Ectodermal cell (in vitro differentiated cells): ENCODE measurements at regions not wholly inside any gene's neighbourhood (a gene's known extent, or its start where the extent isn't known, plus 50 kb on each side); places are given as distances from the start of the nearest gene placed in this dataset.

Experiments
- H3K27ac ChIP-seq: 2 replicates; pipeline ENCODE4 v1.7.0; 2013; ENCODE audit warnings: mild to moderate bottlenecking, low read depth, low read length; ENCODE audit not compliant: insufficient read depth, poor library complexity, severe bottlenecking
- H3K27me3 ChIP-seq: 2 replicates; pipeline ENCODE4 v1.7.0; 2013; ENCODE audit warnings: mild to moderate bottlenecking, low read length; ENCODE audit not compliant: insufficient read depth, control insufficient read depth, poor library complexity, severe bottlenecking
- H3K36me3 ChIP-seq: one replicate; pipeline ENCODE4 v1.7.0; 2013; ENCODE audit warnings: low read length; ENCODE audit not compliant: control insufficient read depth, insufficient read depth
- H3K4me1 ChIP-seq: one replicate; pipeline ENCODE4 v1.7.0; 2013; ENCODE audit warnings: low read length; ENCODE audit not compliant: control insufficient read depth, insufficient read depth
- H3K4me3 ChIP-seq: 2 replicates; pipeline ENCODE4 v1.7.0; 2013; ENCODE audit warnings: low read depth, low read length, control low read depth; ENCODE audit not compliant: insufficient read depth
- H3K9me3 ChIP-seq: 2 replicates; pipeline ENCODE4 v1.7.0; 2013; ENCODE audit warnings: mild to moderate bottlenecking, low read length, moderate library complexity; ENCODE audit not compliant: control insufficient read depth
- WGBS, 2 experiments: methylation state at CpG; one replicate each; pipeline ENCODE4 v1.1.7; 2013; ENCODE audit warnings: missing lambda C conversion rate in 2 of 2; 5-methylcytosine and 5-hydroxymethylcytosine counted together

DNA sequence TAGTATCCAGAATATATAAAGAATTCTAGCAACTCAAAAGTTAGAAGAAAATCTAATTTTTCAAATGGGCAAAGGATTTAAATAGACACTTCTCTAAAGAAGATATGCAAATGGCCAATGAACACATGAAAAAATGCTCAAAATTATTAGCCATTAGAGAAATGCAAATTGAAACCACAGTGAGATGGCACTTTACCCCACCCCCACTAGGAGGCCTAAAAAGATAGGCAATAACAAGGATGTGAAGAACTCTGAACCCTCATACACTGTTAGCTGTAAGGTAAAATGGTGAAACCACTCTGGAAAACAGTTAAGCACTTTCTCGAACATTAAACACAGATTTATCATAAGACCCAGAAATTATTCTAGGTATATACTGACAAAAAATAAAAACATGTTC lies 71.4 kb upstream of the IRX6 start:
- Histone ChIP-seq H3K36me3 (no peaks in the 10 kb centered on the region), H3K27me3 (no peaks in the 10 kb centered on the region), H3K9me3 (no peaks in the 10 kb centered on the region), H3K27ac (no peak overlapping the region), H3K4me1 (no peaks in the 10 kb centered on the region), H3K4me3 (no peak overlapping the region)
- WGBS, 2 experiments, result 91% methylated on average over 1 of the region's 1 CpG; no CpG with 5 or more reads in 1 of the 2 experiments

DNA sequence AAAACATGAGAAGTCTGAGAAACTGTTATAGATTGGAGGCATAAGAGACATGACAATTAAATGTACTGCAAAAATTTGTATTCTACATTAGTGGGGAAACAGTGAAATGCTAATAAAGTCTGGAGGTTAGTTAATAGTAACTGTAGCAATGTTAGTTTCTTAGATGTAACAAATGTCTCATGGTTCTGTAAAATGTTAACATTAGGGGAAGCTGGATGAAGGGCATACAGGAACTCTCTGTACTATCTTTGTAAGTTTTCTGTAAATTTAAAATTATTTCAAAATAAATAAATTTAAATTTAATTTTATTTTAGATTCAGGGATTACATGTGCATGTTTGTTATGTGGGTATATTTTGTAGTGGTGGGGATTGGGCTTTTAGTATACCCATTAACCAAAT lies 70.0 kb upstream of the IRX6 start:
- Histone ChIP-seq H3K27me3 (no peaks in the 10 kb centered on the region), H3K4me3 (no peak overlapping the region), H3K27ac (no peak overlapping the region), H3K36me3 (no peaks in the 10 kb centered on the region), H3K9me3 (no peaks in the 10 kb centered on the region), H3K4me1 (no peaks in the 10 kb centered on the region)

DNA sequence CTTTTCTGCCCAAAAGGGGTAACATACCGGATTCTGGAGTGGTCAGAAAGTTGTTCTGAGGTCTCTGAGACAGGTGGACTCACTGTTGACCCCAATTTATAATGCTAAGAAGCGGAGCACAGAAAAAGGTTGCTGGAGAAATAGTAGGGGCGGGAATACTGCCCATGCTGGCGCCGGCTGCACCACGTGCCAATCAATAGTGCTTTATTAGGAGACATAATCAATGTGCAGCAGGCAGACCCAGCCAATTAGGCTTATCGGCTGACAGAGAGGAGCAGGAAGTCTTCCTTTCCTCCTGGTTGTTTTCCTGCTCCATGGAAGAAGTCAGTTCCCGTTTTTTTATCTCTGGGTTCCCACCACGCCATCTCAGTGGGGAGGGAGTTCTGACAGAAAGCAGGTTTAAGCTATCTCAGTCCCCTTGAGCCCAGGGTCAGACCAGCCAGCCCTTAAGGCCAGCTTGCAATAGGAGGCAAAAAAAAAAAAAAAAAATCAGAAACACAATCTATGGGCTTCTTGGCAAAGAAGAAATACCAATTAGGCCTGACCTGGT lies 68.2 kb upstream of the IRX6 start:
- Histone ChIP-seq H3K4me1 (no peaks in the 10 kb centered on the region), H3K4me3 (no peak overlapping the region), H3K36me3 (no peaks in the 10 kb centered on the region), H3K27ac (no peak overlapping the region), H3K27me3 (no peaks in the 10 kb centered on the region), H3K9me3 (no peaks in the 10 kb centered on the region)
- 84 to 92% methylated on average over 9 of the region's 9 CpGs for WGBS, 2 experiments

DNA sequence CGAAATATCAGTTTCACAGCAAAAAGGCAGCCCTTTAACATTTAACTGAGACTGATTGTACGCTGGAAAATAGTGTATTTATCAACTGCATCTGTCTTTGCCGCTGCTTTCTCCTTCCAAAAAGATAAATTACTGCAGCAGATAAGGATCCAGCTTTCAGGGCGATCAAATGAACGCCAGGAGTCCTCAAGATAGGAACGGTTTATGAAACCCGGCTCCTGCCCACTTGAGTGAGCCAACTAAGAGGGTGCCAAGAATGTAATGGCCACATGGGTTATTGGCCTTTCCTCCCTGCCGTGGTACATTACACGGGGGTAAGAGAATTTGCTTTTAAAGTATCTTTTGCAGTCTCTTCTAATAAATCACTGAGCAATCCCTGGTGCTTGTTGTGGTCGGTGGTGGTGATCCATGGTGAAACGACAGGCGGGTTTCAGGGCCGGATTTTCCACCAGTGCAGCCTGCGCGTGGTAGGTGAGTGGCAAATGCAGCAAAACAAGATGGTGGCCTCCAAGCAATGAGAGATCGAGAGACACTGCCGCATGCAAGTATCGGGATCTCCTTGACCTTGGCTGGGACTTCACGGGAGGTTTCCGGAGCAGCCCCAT lies 67.5 kb upstream of the IRX6 start:
- WGBS, 2 experiments, result 93% methylated on average over 20 of the region's 20 CpGs
- no peak overlapping the region for H3K27ac ChIP-seq

DNA sequence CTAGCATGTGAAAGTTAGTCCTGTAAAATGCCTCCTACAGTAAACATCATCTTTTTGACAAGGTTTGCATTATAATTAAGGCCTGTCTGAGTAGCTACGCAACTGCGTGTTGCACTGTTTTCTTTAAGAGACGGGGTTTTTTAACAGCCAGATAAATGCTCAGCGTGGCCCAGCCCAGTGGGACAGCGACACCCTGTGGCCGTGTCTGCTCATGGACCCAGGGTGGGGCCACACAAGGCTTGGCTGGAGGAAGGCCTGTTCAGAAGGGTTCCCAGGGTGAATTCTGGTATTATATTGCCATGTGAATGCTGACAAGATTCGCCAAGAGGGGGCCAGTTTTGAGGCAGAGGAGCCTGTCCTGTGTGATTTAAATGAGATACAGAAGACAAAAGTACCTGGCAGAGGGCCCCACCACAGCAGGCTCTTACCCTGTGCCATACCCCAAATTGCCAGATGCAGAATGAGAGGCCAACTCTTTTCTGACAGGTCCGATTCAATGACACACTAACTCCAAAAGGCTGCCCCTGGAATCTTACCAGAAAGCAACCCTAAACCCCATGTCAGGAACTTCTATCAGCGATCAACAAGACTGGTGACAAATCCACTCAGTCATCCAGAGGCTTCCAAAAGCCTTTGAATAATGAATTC lies 65.9 kb upstream of the IRX6 start:
- Histone ChIP-seq H3K4me1 (no peaks in the 10 kb centered on the region), H3K36me3 (no peaks in the 10 kb centered on the region), H3K27me3 (no peaks in the 10 kb centered on the region), H3K4me3 (no peak overlapping the region), H3K9me3 (no peaks in the 10 kb centered on the region), H3K27ac (no peak overlapping the region)
- WGBS, 2 experiments, result 46 to 47% methylated on average over 9 of the region's 9 CpGs

More for the DNA sequence above, 67.5 kb upstream of the IRX6 start:
- Histone ChIP-seq H3K4me3 (no peak overlapping the region), H3K9me3 (no peaks in the 10 kb centered on the region), H3K36me3 (no peaks in the 10 kb centered on the region), H3K4me1 (no peaks in the 10 kb centered on the region), H3K27me3 (no peaks in the 10 kb centered on the region)

DNA sequence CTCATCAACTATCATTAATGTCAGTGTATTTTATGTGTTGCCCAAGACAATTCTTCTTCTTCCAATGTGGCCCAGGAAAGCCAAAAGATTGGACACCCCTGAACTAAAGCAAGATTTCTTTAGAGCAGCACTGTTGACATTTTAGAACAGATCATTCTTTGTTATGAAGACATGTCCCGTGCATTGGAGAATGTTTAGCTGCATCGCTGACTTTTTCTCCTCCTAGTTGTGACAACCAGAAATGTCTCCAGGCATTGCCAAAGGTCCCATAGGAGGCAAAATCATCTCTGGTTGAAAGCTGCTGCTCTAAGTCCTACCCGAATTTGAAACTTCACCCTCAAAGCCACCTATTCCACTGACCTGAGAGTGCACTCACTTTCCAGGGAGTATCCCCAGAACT lies 62.7 kb upstream of the IRX6 start:
- Histone ChIP-seq H3K36me3 (no peaks in the 10 kb centered on the region), H3K4me1 (no peaks in the 10 kb centered on the region), H3K27me3 (no peaks in the 10 kb centered on the region), H3K9me3 (no peaks in the 10 kb centered on the region), H3K4me3 (no peak overlapping the region), H3K27ac (no peak overlapping the region)
- 87% methylated on average over 3 of the region's 3 CpGs for WGBS, 2 experiments

DNA sequence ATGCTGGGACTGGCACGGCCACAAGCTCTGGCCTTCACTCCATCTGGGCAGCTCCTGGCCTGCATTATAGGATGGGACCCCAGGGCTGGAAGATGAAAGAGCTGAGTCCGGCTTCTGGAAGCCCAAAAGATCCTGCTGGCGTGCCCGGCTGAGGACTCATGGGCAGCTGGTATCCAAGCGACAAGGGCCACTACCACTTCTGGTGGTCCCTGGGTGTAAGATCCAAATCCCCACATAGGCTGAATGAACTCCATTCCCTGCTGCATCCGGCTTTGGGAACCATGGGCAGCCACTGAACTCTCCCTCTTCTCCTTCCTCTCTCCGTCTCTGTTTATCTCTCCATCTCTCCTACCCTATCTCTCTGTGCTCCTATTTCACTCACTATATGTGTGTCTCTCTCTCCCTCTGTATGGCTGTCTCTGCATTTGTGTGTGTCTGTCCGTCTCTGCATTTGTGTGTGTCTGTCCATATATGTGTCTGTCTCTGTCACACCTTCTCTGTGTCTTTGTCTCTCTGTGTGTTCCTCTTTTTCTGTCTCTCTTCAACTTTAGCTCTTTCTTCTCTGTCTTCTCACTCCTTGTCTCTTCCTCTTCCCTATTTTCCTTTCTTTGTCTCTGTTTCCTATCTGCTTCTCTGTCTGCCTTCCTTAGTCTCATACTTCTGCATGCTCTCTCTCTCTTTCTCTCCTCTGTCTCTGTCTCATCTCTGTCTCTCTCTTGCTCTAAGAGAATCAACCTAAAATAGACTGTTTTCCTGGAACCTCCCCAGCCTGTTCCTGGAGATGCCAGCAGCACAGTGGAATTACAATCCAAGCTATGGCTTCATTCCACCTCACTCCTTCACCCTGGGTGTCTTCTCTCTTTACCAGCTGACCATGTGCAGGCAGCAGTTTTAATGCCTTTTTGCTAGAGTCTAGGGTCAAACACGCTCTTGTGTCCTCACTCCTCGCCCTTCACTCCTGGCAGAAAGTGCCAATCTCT lies 60.4 kb upstream of the IRX6 start:
- Histone ChIP-seq H3K27me3 (no peaks in the 10 kb centered on the region), H3K27ac (no peak overlapping the region), H3K4me1 (no peaks in the 10 kb centered on the region), H3K36me3 (no peaks in the 10 kb centered on the region), H3K4me3 (no peak overlapping the region), H3K9me3 (no peaks in the 10 kb centered on the region)
- WGBS, 2 experiments, result 85% methylated on average over 10 of the region's 10 CpGs

DNA sequence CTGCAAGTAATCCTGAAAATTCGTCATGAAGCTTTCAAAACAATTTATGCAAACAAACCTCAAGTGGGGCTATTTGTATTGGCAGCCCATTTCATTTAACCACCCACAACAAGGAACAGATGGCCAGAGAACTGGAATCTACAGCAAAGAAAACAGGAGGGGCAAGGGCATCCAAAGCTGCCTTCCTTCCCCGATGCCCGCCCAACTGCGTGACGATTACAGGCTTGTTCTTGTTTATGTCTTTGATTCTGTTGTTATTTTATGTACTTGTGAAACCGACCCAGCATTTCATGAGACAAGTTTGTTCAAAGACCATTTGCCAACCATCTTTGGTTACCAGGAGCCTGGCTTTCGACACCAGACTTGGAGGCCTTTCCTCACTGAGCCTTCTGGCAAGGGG lies 59.1 kb upstream of the IRX6 start:
- no peaks in the 10 kb centered on the region for H3K4me1 ChIP-seq
- WGBS, 2 experiments, result 91 to 94% methylated on average over 7 of the region's 7 CpGs
- H3K27ac ChIP-seq, result no peak overlapping the region
- no peak overlapping the region for H3K4me3 ChIP-seq
- no peaks in the 10 kb centered on the region for H3K36me3 ChIP-seq
- no peaks in the 10 kb centered on the region for H3K9me3 ChIP-seq
- no peaks in the 10 kb centered on the region for H3K27me3 ChIP-seq

DNA sequence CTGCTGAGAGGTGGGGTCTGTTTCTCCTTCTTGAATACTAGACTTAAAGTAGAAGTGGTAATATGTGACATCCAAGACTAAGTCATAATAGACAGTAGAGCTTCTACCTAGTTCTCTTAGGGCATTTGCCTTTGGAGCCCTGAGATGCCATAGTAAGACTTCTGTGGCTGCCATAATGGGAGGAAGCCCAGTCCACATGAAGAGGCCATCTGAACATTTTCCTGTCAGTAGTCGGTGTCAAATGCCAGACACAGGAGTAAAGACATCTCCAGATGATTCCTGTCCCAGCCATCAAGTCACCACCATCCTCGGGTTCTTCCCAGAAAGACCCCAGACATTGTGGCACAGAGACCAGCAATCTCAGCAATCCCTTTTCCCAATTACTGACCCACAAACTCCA lies 58.1 kb upstream of the IRX6 start:
- Histone ChIP-seq H3K27ac (no peak overlapping the region), H3K36me3 (no peaks in the 10 kb centered on the region), H3K4me3 (no peak overlapping the region), H3K4me1 (no peaks in the 10 kb centered on the region), H3K27me3 (no peaks in the 10 kb centered on the region), H3K9me3 (no peaks in the 10 kb centered on the region)
- 93 to 97% methylated on average over 2 of the region's 2 CpGs for WGBS, 2 experiments

DNA sequence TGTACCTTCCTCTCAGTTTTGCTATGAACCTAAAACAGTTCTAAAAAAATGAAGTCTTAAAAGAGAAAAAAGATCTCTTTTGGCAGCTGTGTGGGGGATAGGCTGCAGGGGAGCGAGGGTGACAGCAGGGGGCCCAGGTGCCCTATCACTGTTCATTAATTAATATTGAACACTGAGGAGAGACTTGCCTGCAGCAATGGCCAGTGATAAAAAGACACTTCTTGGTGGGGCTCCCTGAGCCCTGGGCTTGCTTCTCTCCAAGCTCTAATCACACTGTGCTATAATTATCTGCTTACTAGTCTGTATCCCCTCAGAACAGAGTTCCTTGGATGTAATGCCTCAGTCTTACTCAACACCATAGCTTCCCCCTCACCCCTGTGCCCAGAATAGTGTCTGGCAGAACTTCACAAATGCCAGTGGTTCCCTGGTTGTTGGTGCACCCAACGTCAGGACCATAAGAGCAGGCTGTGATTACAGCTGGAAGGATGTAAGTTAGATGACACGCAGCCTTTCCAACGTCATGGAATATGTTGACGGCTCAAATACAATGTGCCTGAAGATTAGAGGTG lies 52.0 kb upstream of the IRX6 start:
- Histone ChIP-seq H3K4me3 (no peak overlapping the region), H3K36me3 (no peaks in the 10 kb centered on the region), H3K4me1 (no peaks in the 10 kb centered on the region), H3K27me3 (no peaks in the 10 kb centered on the region), H3K27ac (no peak overlapping the region), H3K9me3 (no peaks in the 10 kb centered on the region)
- 89 to 93% methylated on average over 5 of the region's 5 CpGs for WGBS, 2 experiments
